ENCODE measurements at regions not wholly inside any gene's neighbourhood (a gene's known extent, or its start where the extent isn't known, plus 50 kb on each side); places are given as distances from the start of the nearest gene placed in this dataset.
"Not testable (repeated sequence)": the region's sequence is repeated elsewhere in the genome, so short reads cannot be mapped to it uniquely, and the experiment has no call there.

- not testable (repeated sequence) for DNase-seq (ENCODE audit: low spot score); H3K4me1 Mint-ChIP-seq (ENCODE audit: unreplicated experiment); H3K9me3 Mint-ChIP-seq (ENCODE audit: unreplicated experiment); H3K36me3 Mint-ChIP-seq (ENCODE audit: low read depth, unreplicated experiment); H3K27ac Mint-ChIP-seq (ENCODE audit: unreplicated experiment); H3K27me3 Mint-ChIP-seq (ENCODE audit: unreplicated experiment)
- H3K4me3 Mint-ChIP-seq (ENCODE audit: unreplicated experiment): peak overlapping the region; percentile 84
Observed at GRCh38 chr2:156254637-156255067, 77.9 kb downstream of the NR4A2 start.

- TF ChIP-seq CTCF (IDR thresholded peaks at IDR 0.05; ENCODE audit: unreplicated experiment): no peak
- Mint-ChIP-seq H3K27me3 (ENCODE audit: unreplicated experiment) (no peaks in the 10 kb centered on the region), H3K9me3 (ENCODE audit: unreplicated experiment) (peaks cover 4% of the 10 kb centered on the region), H3K4me3 (ENCODE audit: unreplicated experiment) (peak overlapping the region; percentile 84), H3K36me3 (ENCODE audit: low read depth, unreplicated experiment) (no peaks in the 10 kb centered on the region), H3K4me1 (ENCODE audit: unreplicated experiment) (no peaks in the 10 kb centered on the region), H3K27ac (ENCODE audit: unreplicated experiment) (peak overlapping the region; percentile 84)
- no peak for DNase-seq (ENCODE audit: low spot score)
Observed at GRCh38 chr2:156253765-156254164, 78.8 kb downstream of the NR4A2 start.

GRCh38 chr2:156242874-156243273 is 89.6 kb downstream of the NR4A2 start:
- no peak for TF ChIP-seq CTCF (IDR thresholded peaks at IDR 0.05; ENCODE audit: unreplicated experiment)
- Mint-ChIP-seq H3K36me3 (ENCODE audit: low read depth, unreplicated experiment) (no peaks in the 10 kb centered on the region), H3K4me1 (ENCODE audit: unreplicated experiment) (no peaks in the 10 kb centered on the region), H3K4me3 (ENCODE audit: unreplicated experiment) (no peak overlapping the region), H3K9me3 (ENCODE audit: unreplicated experiment) (no peaks in the 10 kb centered on the region), H3K27me3 (ENCODE audit: unreplicated experiment) (no peaks in the 10 kb centered on the region), H3K27ac (ENCODE audit: unreplicated experiment) (no peak overlapping the region)
- no peak for DNase-seq (ENCODE audit: low spot score)

GRCh38 chr2:156237558-156237957 is 95.0 kb downstream of the NR4A2 start:
- H3K4me1 Mint-ChIP-seq (ENCODE audit: unreplicated experiment): no peaks in the 10 kb centered on the region
- H3K27me3 Mint-ChIP-seq (ENCODE audit: unreplicated experiment): no peaks in the 10 kb centered on the region
- TF ChIP-seq CTCF (IDR thresholded peaks at IDR 0.05; ENCODE audit: unreplicated experiment): no peak
- no peak overlapping the region for H3K4me3 Mint-ChIP-seq (ENCODE audit: unreplicated experiment)
- DNase-seq (ENCODE audit: low spot score): no peak
- no peaks in the 10 kb centered on the region for H3K36me3 Mint-ChIP-seq (ENCODE audit: low read depth, unreplicated experiment)
- no peak overlapping the region for H3K27ac Mint-ChIP-seq (ENCODE audit: unreplicated experiment)
- no peaks in the 10 kb centered on the region for H3K9me3 Mint-ChIP-seq (ENCODE audit: unreplicated experiment)

- Mint-ChIP-seq H3K4me1 (ENCODE audit: unreplicated experiment) (peaks cover 8% of the 10 kb centered on the region), H3K9me3 (ENCODE audit: unreplicated experiment) (no peaks in the 10 kb centered on the region), H3K36me3 (ENCODE audit: low read depth, unreplicated experiment) (peaks cover 4% of the 10 kb centered on the region), H3K27ac (ENCODE audit: unreplicated experiment) (no peak overlapping the region), H3K4me3 (ENCODE audit: unreplicated experiment) (no peak overlapping the region), H3K27me3 (ENCODE audit: unreplicated experiment) (peaks cover 2% of the 10 kb centered on the region)
- TF ChIP-seq CTCF (IDR thresholded peaks at IDR 0.05; ENCODE audit: unreplicated experiment): no peak
- DNase-seq (ENCODE audit: low spot score): no peak
Observed at GRCh38 chr2:156229724-156230362, 102.7 kb downstream of the NR4A2 start.

- H3K9me3 Mint-ChIP-seq (ENCODE audit: unreplicated experiment); H3K27ac Mint-ChIP-seq (ENCODE audit: unreplicated experiment); H3K4me1 Mint-ChIP-seq (ENCODE audit: unreplicated experiment); DNase-seq (ENCODE audit: low spot score); H3K36me3 Mint-ChIP-seq (ENCODE audit: low read depth, unreplicated experiment); H3K4me3 Mint-ChIP-seq (ENCODE audit: unreplicated experiment); H3K27me3 Mint-ChIP-seq (ENCODE audit: unreplicated experiment): not testable (repeated sequence)
Observed at GRCh38 chr2:156223328-156223727, 109.2 kb downstream of the NR4A2 start.
